Ectodermal cell (in vitro differentiated cells): ENCODE measurements at regions not wholly inside any gene's neighbourhood (a gene's known extent, or its start where the extent isn't known, plus 50 kb on each side); places are given as distances from the start of the nearest gene placed in this dataset.
"Not testable (repeated sequence)": the region's sequence is repeated elsewhere in the genome, so short reads cannot be mapped to it uniquely, and the experiment has no call there.

Source experiments
- H3K27ac ChIP-seq: 2 replicates; pipeline ENCODE4 v1.7.0; 2013; ENCODE audit warnings: mild to moderate bottlenecking, low read depth, low read length; ENCODE audit not compliant: insufficient read depth, poor library complexity, severe bottlenecking
- H3K27me3 ChIP-seq: 2 replicates; pipeline ENCODE4 v1.7.0; 2013; ENCODE audit warnings: mild to moderate bottlenecking, low read length; ENCODE audit not compliant: insufficient read depth, control insufficient read depth, poor library complexity, severe bottlenecking
- H3K36me3 ChIP-seq: one replicate; pipeline ENCODE4 v1.7.0; 2013; ENCODE audit warnings: low read length; ENCODE audit not compliant: control insufficient read depth, insufficient read depth
- H3K4me1 ChIP-seq: one replicate; pipeline ENCODE4 v1.7.0; 2013; ENCODE audit warnings: low read length; ENCODE audit not compliant: control insufficient read depth, insufficient read depth
- H3K4me3 ChIP-seq: 2 replicates; pipeline ENCODE4 v1.7.0; 2013; ENCODE audit warnings: low read depth, low read length, control low read depth; ENCODE audit not compliant: insufficient read depth
- H3K9me3 ChIP-seq: 2 replicates; pipeline ENCODE4 v1.7.0; 2013; ENCODE audit warnings: mild to moderate bottlenecking, low read length, moderate library complexity; ENCODE audit not compliant: control insufficient read depth
- WGBS, 2 experiments: methylation state at CpG; one replicate each; pipeline ENCODE4 v1.1.7; 2013; ENCODE audit warnings: missing lambda C conversion rate in 2 of 2; 5-methylcytosine and 5-hydroxymethylcytosine counted together

DNA sequence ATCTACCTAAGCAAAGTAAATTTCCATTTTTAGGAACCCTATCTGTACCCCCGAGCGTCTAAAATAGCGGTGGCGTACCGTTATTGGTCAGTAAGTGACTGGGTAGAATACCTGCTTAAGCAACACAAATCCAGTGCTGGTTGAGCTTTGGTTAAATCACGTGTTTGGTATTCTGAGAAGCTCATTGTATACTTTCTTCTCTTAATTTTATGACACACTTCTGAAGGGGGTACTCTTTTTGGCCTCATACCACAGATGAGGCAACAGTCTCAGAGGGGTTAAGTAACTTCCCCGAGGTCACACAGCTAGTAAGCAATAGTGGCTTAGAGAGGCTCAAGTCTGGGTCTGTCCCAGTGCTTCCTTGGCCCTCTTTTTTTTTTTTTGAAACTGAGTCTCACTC lies 151.2 kb downstream of the TFAP2C start:
- no peak overlapping the region for H3K4me3 ChIP-seq
- no peaks in the 10 kb centered on the region for H3K36me3 ChIP-seq
- WGBS, 2 experiments = 83 to 85% methylated on average over 6 to 7 of the region's 7 CpGs
- H3K9me3 ChIP-seq = no peaks in the 10 kb centered on the region
- peaks cover 8% of the 10 kb centered on the region for H3K4me1 ChIP-seq
- H3K27ac ChIP-seq = no peak overlapping the region
- H3K27me3 ChIP-seq = no peaks in the 10 kb centered on the region

DNA sequence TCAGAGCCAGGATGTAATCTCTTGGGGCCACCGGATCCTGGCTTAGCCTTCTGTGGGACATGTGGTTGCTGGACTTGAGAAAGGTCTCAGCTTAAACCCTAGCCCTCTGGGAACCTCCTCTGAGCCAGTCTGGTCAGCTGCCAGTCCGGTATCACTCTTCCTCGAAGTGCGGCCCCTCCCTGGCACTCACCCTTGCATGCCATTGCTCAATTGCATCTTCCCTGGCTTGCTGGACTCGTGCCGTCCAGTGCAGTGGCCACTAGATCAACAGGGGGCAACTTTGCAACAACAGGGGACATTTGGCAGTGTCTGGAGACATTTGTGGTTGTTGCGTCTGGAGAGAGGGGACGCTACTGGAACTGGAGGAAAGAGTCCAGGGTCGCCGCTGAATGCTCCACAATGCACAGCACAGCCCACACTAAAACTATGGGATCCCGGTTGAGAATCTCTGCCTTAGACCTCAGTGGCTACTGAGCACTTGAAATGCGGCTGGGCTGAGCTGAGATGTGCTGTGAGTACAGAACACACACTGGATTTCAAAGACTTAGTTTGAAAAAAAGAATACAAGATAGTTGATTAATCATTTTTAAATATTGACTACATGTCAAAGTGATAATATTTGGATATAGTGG lies 152.1 kb downstream of the TFAP2C start:
- 85 to 91% methylated on average over 12 of the region's 12 CpGs for WGBS, 2 experiments
- no peaks in the 10 kb centered on the region for H3K9me3 ChIP-seq
- H3K4me1 ChIP-seq = peaks cover 8% of the 10 kb centered on the region
- no peaks in the 10 kb centered on the region for H3K36me3 ChIP-seq
- no peak overlapping the region for H3K4me3 ChIP-seq
- no peaks in the 10 kb centered on the region for H3K27me3 ChIP-seq
- H3K27ac ChIP-seq = no peak overlapping the region

DNA sequence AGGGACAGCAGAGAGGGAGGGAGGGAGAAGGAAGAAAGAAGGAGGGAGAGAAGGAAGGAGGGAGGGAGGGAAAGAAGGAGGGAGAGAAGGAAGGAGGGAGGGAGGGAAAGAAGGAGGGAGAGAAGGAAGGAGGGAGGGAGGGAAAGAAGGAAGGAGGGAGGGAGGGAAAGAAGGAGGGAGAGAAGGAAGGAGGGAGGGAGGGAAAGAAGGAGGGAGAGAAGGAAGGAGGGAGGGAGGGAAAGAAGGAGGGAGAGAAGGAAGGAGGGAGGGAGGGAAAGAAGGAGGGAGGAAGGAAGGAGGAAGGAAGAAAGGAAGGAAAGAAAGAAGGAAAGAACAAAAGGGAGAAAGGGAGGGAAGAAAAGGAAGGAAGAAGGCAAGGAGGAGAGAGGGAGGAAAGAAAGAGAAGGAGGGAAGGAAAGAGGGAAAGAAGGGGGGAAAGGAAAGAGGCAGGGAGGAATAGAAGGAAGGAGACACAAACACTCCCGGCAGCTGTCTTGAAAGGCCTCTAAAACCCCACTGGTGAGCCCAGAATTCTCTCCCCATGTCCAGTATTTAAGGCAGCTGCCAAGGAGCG lies 153.0 kb downstream of the TFAP2C start:
- not testable (repeated sequence) for H3K4me1 ChIP-seq, H3K27ac ChIP-seq, H3K4me3 ChIP-seq, H3K27me3 ChIP-seq, H3K36me3 ChIP-seq, H3K9me3 ChIP-seq
- whole genome bisulfite sequencing, 2 experiments = 86 to 91% methylated on average over 2 of the region's 2 CpGs

DNA sequence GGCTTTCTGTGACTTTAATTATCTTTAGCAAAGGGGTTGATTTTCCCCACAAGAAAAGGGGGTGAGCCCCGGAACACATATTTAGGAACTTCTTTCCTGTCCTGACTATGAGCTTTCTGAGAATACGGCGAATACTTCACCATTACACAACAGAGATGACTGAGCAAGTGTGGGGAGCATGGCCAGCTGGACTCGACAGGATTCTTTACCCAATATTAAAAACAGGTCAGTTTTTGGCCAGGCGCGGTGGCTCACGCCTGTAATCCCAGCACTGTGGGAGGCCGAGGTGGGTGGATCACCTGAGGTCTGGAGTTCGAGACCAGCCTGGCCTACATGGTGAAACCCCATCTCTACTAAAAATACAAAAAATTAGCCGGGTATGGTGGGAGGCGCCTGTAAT lies 153.7 kb downstream of the TFAP2C start:
- not testable (repeated sequence) for H3K27ac ChIP-seq, H3K4me3 ChIP-seq, H3K4me1 ChIP-seq, H3K27me3 ChIP-seq, H3K36me3 ChIP-seq, H3K9me3 ChIP-seq
- 90 to 96% methylated on average over 11 of the region's 11 CpGs for WGBS, 2 experiments

DNA sequence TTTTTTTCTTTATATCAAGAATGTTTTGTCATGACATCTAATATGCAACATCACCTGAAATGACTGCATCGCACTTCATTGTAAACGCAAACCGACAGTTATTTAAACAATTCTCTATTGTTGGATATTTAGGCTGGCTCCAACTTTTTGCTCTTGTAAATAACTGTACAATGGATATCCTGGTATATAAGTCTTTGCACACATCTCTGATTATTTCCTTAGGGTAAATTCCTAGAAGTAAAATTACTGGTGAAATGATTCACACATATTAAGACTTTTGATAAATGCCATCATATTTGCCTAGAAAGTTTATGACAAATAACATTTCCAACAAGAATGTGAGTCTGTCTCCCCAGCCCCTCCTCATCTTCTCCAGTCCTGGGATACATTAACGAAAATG lies 154.7 kb downstream of the TFAP2C start:
- no peaks in the 10 kb centered on the region for H3K36me3 ChIP-seq
- 93 to 100% methylated on average over 4 of the region's 4 CpGs for WGBS, 2 experiments
- H3K27me3 ChIP-seq = no peaks in the 10 kb centered on the region
- no peak overlapping the region for H3K27ac ChIP-seq
- no peak overlapping the region for H3K4me3 ChIP-seq
- H3K4me1 ChIP-seq = peaks cover 5% of the 10 kb centered on the region
- H3K9me3 ChIP-seq = no peaks in the 10 kb centered on the region

DNA sequence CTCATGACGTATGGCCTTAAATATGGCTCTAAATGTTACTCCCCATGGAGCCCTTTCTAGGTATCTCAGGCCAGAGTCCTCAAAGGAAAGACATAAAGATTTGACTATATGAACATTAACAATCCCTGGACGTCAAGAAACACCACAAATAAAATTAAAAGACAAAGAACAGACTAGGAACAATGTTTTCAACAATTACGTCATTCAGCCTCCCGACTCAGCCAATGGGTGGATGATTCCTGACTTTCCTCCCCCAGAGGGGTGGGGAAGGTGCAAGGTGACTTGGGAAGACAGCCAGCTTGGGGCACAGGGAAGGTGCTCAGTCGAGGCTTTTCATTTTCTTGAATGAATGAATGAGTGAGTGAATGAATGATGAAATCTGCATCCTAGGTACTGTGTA lies 157.4 kb downstream of the TFAP2C start:
- 83 to 94% methylated on average over 5 of the region's 5 CpGs for whole genome bisulfite sequencing, 2 experiments
- Histone ChIP-seq H3K4me1 (no peaks in the 10 kb centered on the region), H3K27ac (no peak overlapping the region), H3K9me3 (no peaks in the 10 kb centered on the region), H3K27me3 (no peaks in the 10 kb centered on the region), H3K4me3 (no peak overlapping the region), H3K36me3 (no peaks in the 10 kb centered on the region)

DNA sequence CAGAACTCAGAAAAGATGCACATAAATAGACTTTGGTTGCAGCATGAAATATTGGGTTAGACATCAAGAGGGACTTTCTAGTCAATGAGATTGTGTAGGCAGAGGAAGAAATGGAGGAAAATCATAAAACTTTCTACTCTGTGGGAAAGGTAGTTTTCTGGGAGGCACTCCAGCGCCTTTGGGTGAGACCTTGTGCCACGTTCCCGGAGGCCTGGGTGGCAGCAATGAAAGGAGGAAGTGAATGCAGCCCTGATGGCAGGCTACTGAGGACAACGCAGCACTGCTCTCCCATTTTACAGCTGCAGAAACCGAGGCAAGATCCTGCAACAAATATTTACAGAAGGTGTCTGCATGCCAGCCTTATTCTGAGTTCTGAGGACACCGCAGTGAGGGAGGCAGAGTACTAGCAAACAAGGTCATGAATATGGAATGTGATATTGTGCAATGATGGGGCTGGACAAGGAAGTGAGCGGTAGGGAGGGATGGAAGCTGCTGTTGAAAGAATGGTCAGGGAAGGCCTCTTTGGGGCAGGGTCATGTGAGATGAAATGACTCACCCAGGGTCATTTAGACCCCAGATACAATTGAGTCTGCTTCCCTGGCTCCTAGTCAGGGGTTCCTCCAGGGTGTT lies 159.1 kb downstream of the TFAP2C start:
- Histone ChIP-seq H3K27ac (no peak overlapping the region), H3K9me3 (no peaks in the 10 kb centered on the region), H3K4me3 (no peak overlapping the region), H3K4me1 (no peaks in the 10 kb centered on the region), H3K36me3 (no peaks in the 10 kb centered on the region), H3K27me3 (no peaks in the 10 kb centered on the region)
- WGBS, 2 experiments = 95 to 96% methylated on average over 7 of the region's 7 CpGs

DNA sequence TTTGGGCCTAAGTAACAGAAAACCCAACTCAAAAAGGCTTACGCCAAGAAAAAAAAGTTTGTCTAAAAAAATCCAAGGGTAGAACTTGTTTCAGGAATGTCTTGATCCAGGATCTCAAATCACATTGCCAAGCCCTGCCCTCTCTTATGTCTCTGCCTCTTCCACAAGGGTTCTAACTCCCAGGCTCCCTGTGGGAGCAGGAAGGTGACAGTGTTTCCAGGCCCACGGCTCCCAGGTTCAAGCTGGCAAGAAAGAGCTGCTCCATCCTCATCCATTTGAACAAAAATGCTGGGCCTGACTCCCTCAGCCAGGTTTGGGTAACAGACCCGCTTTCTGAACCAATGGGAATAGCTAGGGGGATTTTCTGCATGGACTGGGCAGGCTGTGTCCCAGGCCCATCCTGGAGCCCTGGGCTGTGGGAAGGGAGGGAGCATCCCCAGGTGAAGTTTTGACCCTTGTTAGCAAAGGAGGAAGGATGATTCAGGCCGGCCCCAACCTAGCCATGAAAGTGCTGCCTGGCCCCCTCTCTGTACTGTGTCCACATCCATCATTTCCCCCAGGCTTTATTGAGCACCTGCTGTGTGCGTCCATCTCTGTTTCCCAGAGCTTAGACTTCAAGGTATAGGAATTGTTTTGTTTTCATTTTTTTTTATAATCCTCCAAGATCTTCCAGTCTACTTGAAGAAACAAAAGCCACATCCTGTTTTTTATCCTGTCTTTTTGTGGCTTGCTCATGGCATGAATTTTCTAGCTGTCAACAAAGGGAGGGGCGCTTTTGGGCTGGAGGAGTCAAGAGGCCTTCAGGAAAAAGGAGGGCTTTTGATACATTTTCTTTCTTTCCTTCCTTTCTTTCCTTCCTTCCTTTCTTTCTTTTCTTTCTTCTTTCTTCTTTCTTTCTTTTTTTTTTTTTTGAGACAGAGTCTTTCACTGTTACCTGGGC lies 159.8 kb downstream of the TFAP2C start:
- Histone ChIP-seq H3K4me1 (no peaks in the 10 kb centered on the region), H3K27me3 (no peaks in the 10 kb centered on the region), H3K4me3 (no peak overlapping the region), H3K9me3 (no peaks in the 10 kb centered on the region), H3K36me3 (no peaks in the 10 kb centered on the region), H3K27ac (no peak overlapping the region)
- WGBS, 2 experiments = 83 to 86% methylated on average over 5 to 6 of the region's 6 CpGs

DNA sequence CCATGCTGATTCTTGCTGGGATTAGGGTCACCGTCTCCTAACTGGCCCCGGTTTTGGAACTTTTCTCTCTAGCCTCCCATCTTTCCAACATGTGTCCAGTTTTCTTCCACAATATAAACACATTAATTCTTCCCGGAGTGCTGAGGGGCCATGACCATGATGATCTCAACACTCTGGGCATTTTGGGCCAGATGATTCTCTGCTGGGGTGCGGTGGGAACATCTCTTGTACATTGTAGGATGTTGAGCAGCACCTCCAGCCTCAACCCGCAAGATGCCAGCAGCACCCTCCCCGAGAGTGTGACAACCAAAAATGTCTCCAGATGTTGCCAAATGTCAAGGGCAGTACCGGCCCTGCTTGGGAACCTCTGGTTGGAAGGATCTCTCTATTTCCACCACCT lies 164.8 kb downstream of the TFAP2C start:
- H3K9me3 ChIP-seq = no peaks in the 10 kb centered on the region
- no peak overlapping the region for H3K27ac ChIP-seq
- H3K27me3 ChIP-seq = no peaks in the 10 kb centered on the region
- no peak overlapping the region for H3K4me3 ChIP-seq
- H3K36me3 ChIP-seq = no peaks in the 10 kb centered on the region
- WGBS, 2 experiments = 82 to 98% methylated on average over 6 to 7 of the region's 7 CpGs
- H3K4me1 ChIP-seq = no peaks in the 10 kb centered on the region

DNA sequence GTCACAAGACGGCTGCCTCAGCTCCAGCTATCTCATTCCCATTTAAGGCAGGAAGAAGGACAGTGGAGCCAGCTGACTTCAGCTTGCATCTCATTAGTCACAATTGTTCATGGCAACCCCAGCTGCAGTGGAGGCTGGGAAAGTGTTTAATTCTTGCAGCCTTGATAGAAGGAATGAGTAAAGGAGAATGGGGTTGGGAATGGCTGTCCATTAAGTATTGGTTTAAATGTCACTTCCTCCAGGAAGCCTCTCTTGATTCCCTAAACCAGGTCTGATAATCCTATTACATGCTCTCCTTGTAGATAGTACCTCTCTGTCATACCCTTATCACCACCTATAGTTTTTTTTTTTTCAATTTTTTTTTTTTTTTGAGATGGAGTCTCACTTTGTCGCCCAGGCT lies 166.4 kb downstream of the TFAP2C start:
- Histone ChIP-seq H3K4me3 (no peak overlapping the region), H3K9me3 (no peaks in the 10 kb centered on the region), H3K27ac (no peak overlapping the region), H3K4me1 (no peaks in the 10 kb centered on the region), H3K36me3 (no peaks in the 10 kb centered on the region), H3K27me3 (no peaks in the 10 kb centered on the region)
- WGBS, 2 experiments = 94 to 98% methylated on average over 2 of the region's 2 CpGs
